K562 (cell line): ENCODE measurements at regions not wholly inside any gene's neighbourhood (a gene's known extent, or its start where the extent isn't known, plus 50 kb on each side); places are given as distances from the start of the nearest gene placed in this dataset.

ENCODE experiments used
- ATAC-seq: fragments of 200-7000 bp; cut with Tn5 transposase; 3 replicates; pipeline ENCODE4 v1.9.1; 2020; ENCODE audit warnings: moderate library complexity
- BruUV-seq: library from RNA; stranded (reverse); fragments of 400-500 nt; replicated peaks from 2 replicates; lab custom pipeline; 2021; lab: Mats Ljungman, UMichigan
- CTCF ChIA-PET: fragments of 300-600 bp; formaldehyde crosslinking; extraction: SDS; loops from one replicate; lab custom pipeline; 2021; ENCODE audit warnings: low intra/inter-chr PET ratio; lab: Yijun Ruan, JAX
- POLR2A ChIA-PET: fragments of 300-600, 350-650 bp; sonication (Branson Sonifier 250); formaldehyde crosslinking; extraction: SDS; loops from one replicate; lab custom pipeline; 2021; ENCODE audit warnings: antibody characterized with exemption, inconsistent platforms; lab: Yijun Ruan, JAX
- DNase-seq, 4 experiments: peaks; one replicate each; pipeline versions ENCODE4 v3.0.0 to v3.0.0-alpha.2; 2011 to 2018; ENCODE audit warnings: low spot score in 3 of 4, mixed read lengths in 3 of 4; ENCODE audit errors: extremely low read depth in 1 of 4
- FAIRE-seq: peaks from 2 replicates; lab custom pipeline; 2011; peaks lifted over from hg19 to GRCh38; lab: Jason Lieb, UNC
- H2AFZ ChIP-seq: 2 replicates; pipeline ENCODE4 v1.6.0; 2011; ENCODE audit warnings: low read depth, low read length, control low read depth, inconsistent platforms
- H3K27ac ChIP-seq: fragments of 200-600 bp; 3 replicates; pipeline ENCODE4 v1.8.0; 2011; ENCODE audit warnings: low read depth, mild to moderate bottlenecking, control low read depth, inconsistent platforms, low read length, moderate library complexity, mixed read lengths; ENCODE audit errors: extremely low read depth
- H3K27me3 ChIP-seq, 2 experiments: fragments of 300-600 bp in 1 of 2; 2 replicates in 1 of 2; 3 replicates in 1 of 2; pipeline versions ENCODE4 v1.6.0 to v1.8.0; 2011; ENCODE audit warnings: inconsistent platforms in 2 of 2, low read length in 2 of 2, mild to moderate bottlenecking in 1 of 2, mixed read lengths in 1 of 2, moderate library complexity in 1 of 2; ENCODE audit not compliant: control insufficient read depth in 2 of 2, insufficient read depth in 2 of 2
- H3K36me3 ChIP-seq: fragments of 300-600 bp; 3 replicates; pipeline ENCODE4 v1.8.0; 2011; ENCODE audit warnings: mild to moderate bottlenecking, low read length, inconsistent platforms; ENCODE audit not compliant: control insufficient read depth, insufficient read depth
- H3K4me1 ChIP-seq, 2 experiments: fragments of 200-600 bp in 1 of 2; replicated peaks in 1 of 2; 2 replicates in 1 of 2; 3 replicates in 1 of 2; pipeline versions ENCODE4 v1.5.1 to v1.8.0; 2011; ENCODE audit warnings: inconsistent platforms in 2 of 2, low read length in 2 of 2, mild to moderate bottlenecking in 1 of 2, mixed read lengths in 1 of 2, moderate library complexity in 1 of 2; ENCODE audit not compliant: control insufficient read depth in 2 of 2, insufficient read depth in 2 of 2
- H3K4me2 ChIP-seq: 2 replicates; pipeline ENCODE4 v1.6.1; 2011; ENCODE audit warnings: low read length, control low read depth, inconsistent platforms, mixed read lengths; ENCODE audit not compliant: insufficient read depth
- H3K4me3 ChIP-seq: fragments of 200-600 bp; sonication (generic), shearing (Covaris generic); 2 replicates; pipeline ENCODE4 v1.5.1; 2016; ENCODE audit warnings: control low read depth, inconsistent platforms
- H3K79me2 ChIP-seq: fragments of 200-600 bp; 3 replicates; pipeline ENCODE4 v1.8.0; 2011; ENCODE audit warnings: low read length, inconsistent platforms; ENCODE audit not compliant: control insufficient read depth, insufficient read depth
- H3K9ac ChIP-seq, 2 experiments: 2 replicates each; pipeline versions ENCODE4 v1.6.0 to v1.6.1; 2011; ENCODE audit warnings: low read depth in 2 of 2, low read length in 2 of 2, control low read depth in 1 of 2, inconsistent platforms in 1 of 2, mild to moderate bottlenecking in 1 of 2, mixed read lengths in 1 of 2; ENCODE audit not compliant: insufficient read depth in 1 of 2
- H3K9me1 ChIP-seq: one replicate; pipeline ENCODE4 v1.6.0; 2011; ENCODE audit warnings: inconsistent platforms, mild to moderate bottlenecking, low read length, moderate library complexity; ENCODE audit not compliant: control insufficient read depth, insufficient read depth
- H3K9me3 ChIP-seq: replicated peaks from 2 replicates; pipeline ENCODE4 v1.5.1; 2011; ENCODE audit warnings: low read depth, low read length, inconsistent platforms; ENCODE audit not compliant: control insufficient read depth, insufficient read depth
- H4K20me1 ChIP-seq: replicated peaks from 2 replicates; pipeline ENCODE4 v1.6.1; 2011; ENCODE audit warnings: low read length, inconsistent platforms, mixed read lengths; ENCODE audit not compliant: control insufficient read depth, insufficient read depth
- ARID2 ChIP-seq: fragments of 450-650 bp; IDR thresholded peaks from 2 replicates; pipeline ENCODE4 v1.6.1; 2017; ENCODE audit warnings: antibody characterized with exemption, mild to moderate bottlenecking
- CEBPG ChIP-seq, 3 experiments: fragments of 200-800 bp in 1 of 3; sonication (Bioruptor generic) in 1 of 3; sonication (generic) in 1 of 3; formaldehyde crosslinking in 1 of 3; IDR thresholded peaks in 2 of 3; conservative IDR thresholded peaks in 1 of 3; 2 replicates each; pipeline versions ENCODE4 v1.6.1 to v1.8.0; 2016 to 2022; ENCODE audit warnings: missing compliant biosample characterization in 2 of 3, missing genetic modification characterization in 2 of 3, mild to moderate bottlenecking in 1 of 3, missing genetic modification reagents in 1 of 3
- FOXJ2 ChIP-seq: fragments of 200-800 bp; sonication (Bioruptor generic); IDR thresholded peaks from 2 replicates; pipeline ENCODE4 v1.6.1; 2016; ENCODE audit warnings: missing genetic modification characterization, missing compliant biosample characterization
- KDM1A ChIP-seq, 2 experiments: fragments of 450-650 bp; IDR thresholded peaks; 2 replicates each; pipeline ENCODE4 v1.6.1; 2016; ENCODE audit warnings: mild to moderate bottlenecking in 2 of 2
- KLF10 ChIP-seq: fragments of 250-450 bp; sonication (Bioruptor Pico); IDR thresholded peaks from 2 replicates; pipeline ENCODE4 v1.6.1; 2021; ENCODE audit warnings: matching md5 sums
- TAF7 ChIP-seq: fragments of 450-650 bp; IDR thresholded peaks from 2 replicates; pipeline ENCODE4 v1.6.1; 2016; ENCODE audit warnings: missing genetic modification characterization, missing compliant biosample characterization
- TRIM28 ChIP-seq: fragments of 450-650 bp; IDR thresholded peaks from 2 replicates; pipeline ENCODE4 v1.6.1; 2017
- WGBS: fragments of 100-300 bp; shearing (Covaris generic); methylation state at CpG from one replicate; pipeline ENCODE4 v1.1.6; 2016; ENCODE audit warnings: low coverage, mixed read lengths; ENCODE audit not compliant: insufficient coverage; ENCODE audit errors: missing lambda C conversion rate; 5-methylcytosine and 5-hydroxymethylcytosine counted together
- in situ Hi-C: fragments of 300-500 bp; cut with MboI; formaldehyde crosslinking; loops from 4 replicates; pipeline ENCODE4 v1.15.0; 2018; ENCODE audit warnings: inconsistent platforms, mixed read lengths
- intact Hi-C: fragments of 100-400 bp; cut with micrococcal nuclease; formaldehyde crosslinking; loops from 2 replicates; pipeline ENCODE4 v1.14.2; 2022
- TF ChIP-seq, protein P1 (sequence below): fragments of 150-350 bp; conservative IDR thresholded peaks from 2 replicates; pipeline ENCODE4 v1.6.1; 2014; ENCODE audit warnings: low read length
- TF ChIP-seq, protein P2 (sequence below): sonication (generic); formaldehyde crosslinking; IDR thresholded peaks from 2 replicates; pipeline ENCODE4 v1.8.0; 2022; ENCODE audit warnings: missing genetic modification reagents, mild to moderate bottlenecking, borderline replicate concordance

DNA sequence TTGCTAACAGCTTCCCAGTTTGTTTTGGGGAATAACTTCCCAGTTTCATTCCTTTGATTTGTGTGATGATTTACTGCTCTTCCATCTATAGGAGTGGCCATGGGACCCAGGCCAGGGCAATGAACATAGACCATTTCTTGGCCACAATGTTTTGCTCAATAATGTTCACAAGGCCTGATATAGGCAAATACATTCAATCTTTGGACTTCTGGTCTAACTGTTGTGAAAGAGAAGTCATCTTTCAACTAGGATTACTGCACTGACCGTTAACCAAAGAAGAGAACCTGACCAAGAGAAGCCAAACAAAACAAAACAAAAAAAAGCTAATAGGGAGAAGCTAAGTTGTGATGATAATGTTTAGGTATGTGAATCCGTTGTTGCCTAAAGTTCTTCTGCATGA is 221.8 kb upstream of the SUCLG2 start (continued):
- TF ChIP-seq KLF10 (CRISPR knock-in tag) = no peak
- TF ChIP-seq FOXJ2 (tag) = no peak
- TF ChIP-seq TRIM28 = no peak
- TF ChIP-seq KDM1A (IDR thresholded peaks at IDR 0.05) = no peak
- TF ChIP-seq, protein P1, sequence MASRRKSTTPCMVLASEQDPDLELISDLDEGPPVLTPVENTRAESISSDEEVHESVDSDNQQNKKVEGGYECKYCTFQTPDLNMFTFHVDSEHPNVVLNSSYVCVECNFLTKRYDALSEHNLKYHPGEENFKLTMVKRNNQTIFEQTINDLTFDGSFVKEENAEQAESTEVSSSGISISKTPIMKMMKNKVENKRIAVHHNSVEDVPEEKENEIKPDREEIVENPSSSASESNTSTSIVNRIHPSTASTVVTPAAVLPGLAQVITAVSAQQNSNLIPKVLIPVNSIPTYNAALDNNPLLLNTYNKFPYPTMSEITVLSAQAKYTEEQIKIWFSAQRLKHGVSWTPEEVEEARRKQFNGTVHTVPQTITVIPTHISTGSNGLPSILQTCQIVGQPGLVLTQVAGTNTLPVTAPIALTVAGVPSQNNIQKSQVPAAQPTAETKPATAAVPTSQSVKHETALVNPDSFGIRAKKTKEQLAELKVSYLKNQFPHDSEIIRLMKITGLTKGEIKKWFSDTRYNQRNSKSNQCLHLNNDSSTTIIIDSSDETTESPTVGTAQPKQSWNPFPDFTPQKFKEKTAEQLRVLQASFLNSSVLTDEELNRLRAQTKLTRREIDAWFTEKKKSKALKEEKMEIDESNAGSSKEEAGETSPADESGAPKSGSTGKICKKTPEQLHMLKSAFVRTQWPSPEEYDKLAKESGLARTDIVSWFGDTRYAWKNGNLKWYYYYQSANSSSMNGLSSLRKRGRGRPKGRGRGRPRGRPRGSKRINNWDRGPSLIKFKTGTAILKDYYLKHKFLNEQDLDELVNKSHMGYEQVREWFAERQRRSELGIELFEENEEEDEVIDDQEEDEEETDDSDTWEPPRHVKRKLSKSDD = no peak
- no peak for TF ChIP-seq CEBPG (CRISPR knock-in tag; IDR thresholded peaks at IDR 0.05)
- TF ChIP-seq CEBPG (tag; conservative IDR thresholded peaks at IDR 0.05 in 1 of 2, IDR thresholded peaks at IDR 0.05 in 1 of 2) = no peak

DNA sequence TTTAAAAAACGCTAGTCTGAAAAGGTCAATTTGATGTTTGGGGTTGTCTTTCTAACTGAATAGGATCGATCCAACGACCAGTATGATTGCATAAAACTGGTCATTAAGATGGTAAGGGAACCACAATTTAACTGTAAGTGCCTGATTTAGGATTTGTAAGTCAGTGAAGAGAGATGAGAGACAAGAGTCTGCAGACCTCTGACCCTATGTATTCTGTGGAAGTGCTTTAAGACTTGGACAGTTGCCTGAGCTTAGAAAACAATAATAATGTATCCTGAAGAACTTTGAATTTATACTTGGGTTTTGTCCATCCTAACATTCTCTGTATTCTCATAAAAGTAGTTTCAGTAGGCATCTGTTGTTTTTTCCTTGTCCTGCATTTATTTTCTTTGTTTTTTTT is 221.4 kb upstream of the SUCLG2 start:
- Histone ChIP-seq H3K79me2 (no peaks in the 10 kb centered on the region), H4K20me1 (no peaks in the 10 kb centered on the region), H3K27ac (no peak overlapping the region), H3K9me1 (no peaks in the 10 kb centered on the region), H3K9me3 (no peaks in the 10 kb centered on the region), H3K4me1 (no peaks in the 10 kb centered on the region), H3K4me2 (no peak overlapping the region), H3K4me3 (no peak overlapping the region), H2AFZ (no peak overlapping the region), H3K27me3 (no peaks in the 10 kb centered on the region), H3K36me3 (no peaks in the 10 kb centered on the region), H3K9ac (no peak overlapping the region)
- DNase-seq (no peak), FAIRE-seq (no peak), ATAC-seq (no peak)
- WGBS = 0% methylated on average over 3 of the region's 3 CpGs
- intact Hi-C loops (no loop called here), in situ Hi-C loops (no loop called here)
- BruUV-seq = no TSS peak
- TF ChIP-seq ARID2 (no peak), TAF7 (no peak)
- TF ChIP-seq, protein P2, sequence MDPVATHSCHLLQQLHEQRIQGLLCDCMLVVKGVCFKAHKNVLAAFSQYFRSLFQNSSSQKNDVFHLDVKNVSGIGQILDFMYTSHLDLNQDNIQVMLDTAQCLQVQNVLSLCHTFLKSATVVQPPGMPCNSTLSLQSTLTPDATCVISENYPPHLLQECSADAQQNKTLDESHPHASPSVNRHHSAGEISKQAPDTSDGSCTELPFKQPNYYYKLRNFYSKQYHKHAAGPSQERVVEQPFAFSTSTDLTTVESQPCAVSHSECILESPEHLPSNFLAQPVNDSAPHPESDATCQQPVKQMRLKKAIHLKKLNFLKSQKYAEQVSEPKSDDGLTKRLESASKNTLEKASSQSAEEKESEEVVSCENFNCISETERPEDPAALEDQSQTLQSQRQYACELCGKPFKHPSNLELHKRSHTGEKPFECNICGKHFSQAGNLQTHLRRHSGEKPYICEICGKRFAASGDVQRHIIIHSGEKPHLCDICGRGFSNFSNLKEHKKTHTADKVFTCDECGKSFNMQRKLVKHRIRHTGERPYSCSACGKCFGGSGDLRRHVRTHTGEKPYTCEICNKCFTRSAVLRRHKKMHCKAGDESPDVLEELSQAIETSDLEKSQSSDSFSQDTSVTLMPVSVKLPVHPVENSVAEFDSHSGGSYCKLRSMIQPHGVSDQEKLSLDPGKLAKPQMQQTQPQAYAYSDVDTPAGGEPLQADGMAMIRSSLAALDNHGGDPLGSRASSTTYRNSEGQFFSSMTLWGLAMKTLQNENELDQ (CRISPR knock-in tag) = no peak
- ChIA-PET POLR2A (no interaction called here), CTCF (no interaction called here)
